IMR-90 (cell line): ENCODE measurements at regions not wholly inside any gene's neighbourhood (a gene's known extent, or its start where the extent isn't known, plus 50 kb on each side); places are given as distances from the start of the nearest gene placed in this dataset.

Experiments
- ATAC-seq: fragments of 200-7000 bp; cut with Tn5 transposase; 2 replicates; pipeline ENCODE4 v1.9.1; 2020; ENCODE audit warnings: low read depth, mild to moderate bottlenecking, moderate library complexity
- BruUV-seq: library from RNA; stranded (reverse); fragments of 400-500 nt; replicated peaks from 2 replicates; lab custom pipeline; 2021; lab: Mats Ljungman, UMichigan
- CTCF ChIA-PET: fragments of 300-600 bp; formaldehyde crosslinking; extraction: SDS; loops from one replicate; lab custom pipeline; 2021; ENCODE audit warnings: antibody characterized with exemption; lab: Yijun Ruan, JAX
- POLR2A ChIA-PET: fragments of 300-600 bp; sonication (Branson Sonifier 250); formaldehyde crosslinking; loops from one replicate; lab custom pipeline; 2022; ENCODE audit warnings: antibody characterized with exemption; ENCODE audit not compliant: unreplicated experiment; lab: Charles Lee
- DNase-seq: peaks from one replicate; pipeline ENCODE4 v3.0.0; 2013
- H2AFZ ChIP-seq: replicated peaks from 2 replicates; pipeline ENCODE3; 2013; ENCODE audit warnings: low read length, mild to moderate bottlenecking; ENCODE audit not compliant: poor library complexity
- H2AK5ac ChIP-seq: 2 replicates; pipeline ENCODE4 v1.6.1; 2013; ENCODE audit warnings: low read depth, low read length, inconsistent platforms
- H2AK9ac ChIP-seq: replicated peaks from 2 replicates; pipeline ENCODE3; 2013; ENCODE audit warnings: mild to moderate bottlenecking, low read depth, low read length, moderate library complexity; ENCODE audit not compliant: poor library complexity
- H2BK120ac ChIP-seq: 2 replicates; pipeline ENCODE4 v1.6.1; 2013; ENCODE audit warnings: low read depth, low read length, inconsistent platforms
- H2BK15ac ChIP-seq: 3 replicates; pipeline ENCODE4 v1.6.1; 2013; ENCODE audit warnings: low read depth, low read length, inconsistent platforms
- H2BK20ac ChIP-seq: 2 replicates; pipeline ENCODE4 v1.6.1; 2013; ENCODE audit warnings: low read depth, mild to moderate bottlenecking, inconsistent platforms, low read length, moderate library complexity
- H2BK5ac ChIP-seq: 2 replicates; pipeline ENCODE4 v1.6.1; 2013; ENCODE audit warnings: mild to moderate bottlenecking, low read depth, low read length, inconsistent platforms; ENCODE audit not compliant: poor library complexity, severe bottlenecking
- H3K14ac ChIP-seq: replicated peaks from 2 replicates; pipeline ENCODE4 v1.6.1; 2013; ENCODE audit warnings: low read depth, low read length, inconsistent platforms
- H3K18ac ChIP-seq: 2 replicates; pipeline ENCODE4 v1.6.1; 2013; ENCODE audit warnings: low read depth, low read length, control low read depth
- H3K23ac ChIP-seq: 2 replicates; pipeline ENCODE4 v1.6.1; 2013; ENCODE audit warnings: low read depth, low read length, inconsistent platforms
- H3K27ac ChIP-seq: 2 replicates; pipeline ENCODE4 v1.5.1; 2013; ENCODE audit warnings: mild to moderate bottlenecking, control low read depth, low read length; ENCODE audit not compliant: insufficient read depth
- H3K27me3 ChIP-seq: 2 replicates; pipeline ENCODE4 v1.6.1; 2013; ENCODE audit warnings: low read length; ENCODE audit not compliant: control insufficient read depth, insufficient read depth
- H3K36me3 ChIP-seq: 2 replicates; pipeline ENCODE4 v1.6.1; 2013; ENCODE audit warnings: low read length, mixed read lengths; ENCODE audit not compliant: control insufficient read depth, insufficient read depth
- H3K4ac ChIP-seq: 2 replicates; pipeline ENCODE4 v1.6.1; 2013; ENCODE audit warnings: low read depth, low read length, inconsistent platforms
- H3K4me1 ChIP-seq: 2 replicates; pipeline ENCODE4 v1.6.1; 2013; ENCODE audit warnings: low read length, mixed read lengths; ENCODE audit not compliant: control insufficient read depth, insufficient read depth
- H3K4me2 ChIP-seq: 2 replicates; pipeline ENCODE4 v1.6.1; 2013; ENCODE audit warnings: low read depth, mild to moderate bottlenecking, control low read depth, low read length, moderate library complexity
- H3K4me3 ChIP-seq: 2 replicates; pipeline ENCODE4 v1.5.1; 2013; ENCODE audit warnings: low read depth, mild to moderate bottlenecking, control low read depth, low read length, moderate library complexity; ENCODE audit not compliant: insufficient read depth
- H3K56ac ChIP-seq: 2 replicates; pipeline ENCODE4 v1.6.1; 2013; ENCODE audit warnings: low read length, inconsistent platforms; ENCODE audit not compliant: insufficient read depth; ENCODE audit errors: extremely low read depth
- H3K79me1 ChIP-seq, 2 experiments: 2 replicates each; pipeline ENCODE4 v1.6.1; 2013; ENCODE audit warnings: low read length in 2 of 2, inconsistent platforms in 1 of 2, low read depth in 1 of 2
- H3K9ac ChIP-seq: 2 replicates; pipeline ENCODE4 v1.6.1; 2013; ENCODE audit warnings: low read depth, low read length, control low read depth
- H3K9me1 ChIP-seq: 2 replicates; pipeline ENCODE4 v1.6.1; 2013; ENCODE audit warnings: low read length, inconsistent platforms; ENCODE audit not compliant: insufficient read depth
- H3K9me3 ChIP-seq: 2 replicates; pipeline ENCODE4 v1.6.1; 2013; ENCODE audit warnings: low read length; ENCODE audit not compliant: control insufficient read depth, insufficient read depth
- H4K20me1 ChIP-seq: 2 replicates; pipeline ENCODE4 v1.6.1; 2013; ENCODE audit warnings: low read length, inconsistent platforms; ENCODE audit not compliant: insufficient read depth
- H4K5ac ChIP-seq: 2 replicates; pipeline ENCODE4 v1.6.1; 2013; ENCODE audit warnings: mild to moderate bottlenecking, low read depth, low read length, control low read depth
- H4K8ac ChIP-seq, 2 experiments: 2 replicates each; pipeline ENCODE4 v1.6.1; 2013; ENCODE audit warnings: low read depth in 2 of 2, low read length in 2 of 2, control low read depth in 1 of 2, inconsistent platforms in 1 of 2
- H4K91ac ChIP-seq: 2 replicates; pipeline ENCODE4 v1.6.1; 2013; ENCODE audit warnings: low read depth, low read length, inconsistent platforms; ENCODE audit not compliant: insufficient read depth
- BHLHE40 ChIP-seq: fragments of 150-350 bp; IDR thresholded peaks from 2 replicates; pipeline ENCODE4 v1.6.1; 2016; ENCODE audit warnings: mild to moderate bottlenecking, low read depth, low read length
- CEBPB ChIP-seq: IDR thresholded peaks from 2 replicates; pipeline ENCODE4 v1.6.1; 2012; ENCODE audit warnings: low read depth, low read length, improper control_type of control experiment
- CHD1 ChIP-seq: IDR thresholded peaks from 2 replicates; pipeline ENCODE4 v1.6.1; 2012; ENCODE audit warnings: low read depth, low read length, improper control_type of control experiment
- ELK1 ChIP-seq: fragments of 150-350 bp; IDR thresholded peaks from 2 replicates; pipeline ENCODE4 v1.6.1; 2016; ENCODE audit warnings: low read depth, mild to moderate bottlenecking, low read length, moderate library complexity, borderline replicate concordance
- FOS ChIP-seq: fragments of 150-350 bp; IDR thresholded peaks from 2 replicates; pipeline ENCODE4 v1.6.1; 2016; ENCODE audit warnings: low read depth, low read length
- MAFK ChIP-seq: IDR thresholded peaks from 2 replicates; pipeline ENCODE4 v1.6.1; 2012; ENCODE audit warnings: low read depth, low read length, improper control_type of control experiment
- MAZ ChIP-seq: IDR thresholded peaks from 2 replicates; pipeline ENCODE4 v1.6.1; 2012; ENCODE audit warnings: low read depth, mild to moderate bottlenecking, low read length, improper control_type of control experiment, moderate library complexity, borderline replicate concordance
- MXI1 ChIP-seq: IDR thresholded peaks from 2 replicates; pipeline ENCODE4 v1.6.1; 2012; ENCODE audit warnings: low read depth, mild to moderate bottlenecking, low read length, moderate library complexity, borderline replicate concordance
- NFE2L2 ChIP-seq: fragments of 150-350 bp; IDR thresholded peaks from 2 replicates; pipeline ENCODE4 v1.6.1; 2016; ENCODE audit warnings: low read depth, mild to moderate bottlenecking, low read length
- POLR2A ChIP-seq: IDR thresholded peaks from 2 replicates; pipeline ENCODE4 v1.6.1; 2012; ENCODE audit warnings: mild to moderate bottlenecking, low read depth, low read length
- RAD21 ChIP-seq: IDR thresholded peaks from 2 replicates; pipeline ENCODE4 v1.6.1; 2012; ENCODE audit warnings: low read length, improper control_type of control experiment
- RCOR1 ChIP-seq: IDR thresholded peaks from 2 replicates; pipeline ENCODE4 v1.6.1; 2012; ENCODE audit warnings: mild to moderate bottlenecking, low read length, improper control_type of control experiment; ENCODE audit not compliant: insufficient replicate concordance
- RFX5 ChIP-seq: IDR thresholded peaks from 2 replicates; pipeline ENCODE4 v1.8.0; 2012; ENCODE audit warnings: low read depth, mild to moderate bottlenecking, low read length, moderate library complexity
- SMC3 ChIP-seq: fragments of 150-350 bp; IDR thresholded peaks from 2 replicates; pipeline ENCODE4 v1.6.1; 2016; ENCODE audit warnings: low read depth, mild to moderate bottlenecking, antibody characterized with exemption, low read length, moderate library complexity
- USF2 ChIP-seq: fragments of 150-350 bp; IDR thresholded peaks from 2 replicates; pipeline ENCODE4 v1.6.1; 2017; ENCODE audit warnings: mild to moderate bottlenecking, antibody characterized with exemption, low read length, low read depth
- WGBS, 2 experiments: methylation state at CpG; one replicate each; pipeline versions ENCODE4 v1.1.5 to v1.1.7; 2013; ENCODE audit warnings: missing lambda C conversion rate in 2 of 2; ENCODE audit not compliant: insufficient read length in 1 of 2; ENCODE audit errors: extremely low coverage in 2 of 2; 5-methylcytosine and 5-hydroxymethylcytosine counted together
- dilution Hi-C: fragments of 300-500 bp; cut with HindIII; formaldehyde crosslinking; loops from one replicate; pipeline ENCODE4 v1.14.3; 2018; ENCODE audit warnings: low sequenced_read_pairs; ENCODE audit not compliant: unreplicated experiment
- in situ Hi-C: fragments of 300-500 bp; cut with MboI; formaldehyde crosslinking; loops from 3 replicates; pipeline ENCODE4 v1.14.3; 2019; ENCODE audit warnings: low sequenced_read_pairs, inconsistent platforms, mixed read lengths
- intact Hi-C: fragments of 100-400 bp; cut with micrococcal nuclease; formaldehyde crosslinking; loops from 2 replicates; pipeline ENCODE4 v1.10.0; 2022
- TF ChIP-seq, protein P1 (sequence below): conservative IDR thresholded peaks from 2 replicates; pipeline ENCODE4 v1.5.1; 2012; ENCODE audit warnings: mild to moderate bottlenecking, low read depth, low read length, improper control_type of control experiment

DNA sequence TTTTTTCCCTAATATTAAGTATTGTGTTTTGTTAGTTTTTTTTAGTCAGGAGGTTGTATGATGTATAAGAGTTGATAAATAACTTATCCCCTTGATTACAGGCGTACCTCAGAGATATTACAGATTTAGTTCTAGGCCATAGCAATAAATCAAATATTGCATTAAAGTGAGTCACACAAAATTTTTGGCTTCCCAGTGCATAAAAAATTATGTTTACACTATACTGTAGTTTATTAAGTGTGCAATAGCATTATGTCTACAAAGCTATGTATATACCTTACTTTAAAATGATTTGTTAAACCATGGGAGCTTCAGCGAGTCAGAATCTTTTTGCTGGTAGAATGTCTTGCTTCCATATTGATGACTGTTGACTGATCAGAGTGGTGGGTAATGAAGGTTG is 1180.6 kb upstream of the CDH18 start:
- H3K14ac ChIP-seq: no peak overlapping the region
- no peak overlapping the region for H3K23ac ChIP-seq
- H3K36me3 ChIP-seq: no peaks in the 10 kb centered on the region
- no peak overlapping the region for H2AK5ac ChIP-seq
- no peaks in the 10 kb centered on the region; the same call in 1 of the 2 replicates for H3K9me3 ChIP-seq
- no peak for TF ChIP-seq RCOR1
- no peak for TF ChIP-seq CHD1
- TF ChIP-seq, protein P1, sequence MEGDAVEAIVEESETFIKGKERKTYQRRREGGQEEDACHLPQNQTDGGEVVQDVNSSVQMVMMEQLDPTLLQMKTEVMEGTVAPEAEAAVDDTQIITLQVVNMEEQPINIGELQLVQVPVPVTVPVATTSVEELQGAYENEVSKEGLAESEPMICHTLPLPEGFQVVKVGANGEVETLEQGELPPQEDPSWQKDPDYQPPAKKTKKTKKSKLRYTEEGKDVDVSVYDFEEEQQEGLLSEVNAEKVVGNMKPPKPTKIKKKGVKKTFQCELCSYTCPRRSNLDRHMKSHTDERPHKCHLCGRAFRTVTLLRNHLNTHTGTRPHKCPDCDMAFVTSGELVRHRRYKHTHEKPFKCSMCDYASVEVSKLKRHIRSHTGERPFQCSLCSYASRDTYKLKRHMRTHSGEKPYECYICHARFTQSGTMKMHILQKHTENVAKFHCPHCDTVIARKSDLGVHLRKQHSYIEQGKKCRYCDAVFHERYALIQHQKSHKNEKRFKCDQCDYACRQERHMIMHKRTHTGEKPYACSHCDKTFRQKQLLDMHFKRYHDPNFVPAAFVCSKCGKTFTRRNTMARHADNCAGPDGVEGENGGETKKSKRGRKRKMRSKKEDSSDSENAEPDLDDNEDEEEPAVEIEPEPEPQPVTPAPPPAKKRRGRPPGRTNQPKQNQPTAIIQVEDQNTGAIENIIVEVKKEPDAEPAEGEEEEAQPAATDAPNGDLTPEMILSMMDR: no peak
- TF ChIP-seq MXI1: no peak
- TF ChIP-seq MAFK: no peak
- TF ChIP-seq POLR2A: no peak
- TF ChIP-seq CEBPB: no peak
- TF ChIP-seq RFX5: no peak
- TF ChIP-seq USF2: no peak
- no peak for TF ChIP-seq FOS
- TF ChIP-seq BHLHE40: no peak
- no peak for TF ChIP-seq NFE2L2
- TF ChIP-seq MAZ: no peak
- TF ChIP-seq SMC3: no peak
- no peak for TF ChIP-seq ELK1
- no peak for TF ChIP-seq RAD21
- H3K27ac ChIP-seq: no peak overlapping the region
- H3K4ac ChIP-seq: no peak overlapping the region
- H3K4me2 ChIP-seq: no peak overlapping the region
- no peak overlapping the region for H3K4me3 ChIP-seq
- no peak overlapping the region for H2BK5ac ChIP-seq
- no peaks in the 10 kb centered on the region for H3K4me1 ChIP-seq
- BruUV-seq: no TSS peak
- no peak overlapping the region for H2AK9ac ChIP-seq
- H3K79me1 ChIP-seq: no peaks in the 10 kb centered on the region
- ChIA-PET POLR2A (no interaction called here), CTCF (no interaction called here)
- H3K56ac ChIP-seq: no peak overlapping the region
- no peak overlapping the region for H2BK120ac ChIP-seq
- no peak overlapping the region for H2BK15ac ChIP-seq
- H3K18ac ChIP-seq: no peak overlapping the region
- no peak overlapping the region for H4K5ac ChIP-seq
- H3K9ac ChIP-seq: no peak overlapping the region
- in situ Hi-C loops: no loop called here
- H4K8ac ChIP-seq: no peak overlapping the region
- dilution Hi-C loops: no loop called here
- H2AFZ ChIP-seq: no peak overlapping the region
- intact Hi-C loops: no loop called here
- no peak overlapping the region for H2BK20ac ChIP-seq
- no peaks in the 10 kb centered on the region for H3K9me1 ChIP-seq
- WGBS, 2 experiments: no CpG with 5 or more reads among the region's 2 CpGs
- H4K91ac ChIP-seq: no peak overlapping the region
- no peaks in the 10 kb centered on the region for H3K27me3 ChIP-seq
- no peak for ATAC-seq
- no peak for DNase-seq
- H4K20me1 ChIP-seq: no peaks in the 10 kb centered on the region
